ENCODE measurements at regions not wholly inside any gene's neighbourhood (a gene's known extent, or its start where the extent isn't known, plus 50 kb on each side); places are given as distances from the start of the nearest gene placed in this dataset.

DNA sequence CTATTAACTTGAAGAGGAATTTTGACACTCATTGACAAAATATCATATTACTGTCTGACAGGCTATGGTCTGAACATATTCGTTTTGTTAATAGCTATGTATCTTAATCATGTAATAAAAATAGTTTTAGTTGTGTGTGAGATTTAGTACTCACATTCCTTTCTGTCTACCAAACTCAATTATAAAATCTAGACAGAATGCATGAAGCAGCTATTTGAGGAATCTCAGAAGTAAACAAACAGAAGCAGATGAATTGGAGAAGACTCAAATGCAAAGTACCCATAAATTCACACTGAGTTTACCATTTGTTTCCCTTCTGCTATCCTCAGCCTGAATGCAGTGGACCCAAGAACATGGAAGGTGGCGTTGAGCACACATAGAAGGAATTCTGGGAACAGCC lies 841.6 kb upstream of the AADAT start:
- Mint-ChIP-seq H3K4me1 (peaks cover 8% of the 10 kb centered on the region; the same call in 1 of the 2 replicates), H3K27ac (no peak overlapping the region), H3K27me3 (ENCODE audit: low read depth) (no peaks in the 10 kb centered on the region), H3K4me3 (no peak overlapping the region), H3K9me3 (no peaks in the 10 kb centered on the region), H3K36me3 (no peaks in the 10 kb centered on the region)
- TF ChIP-seq SMAD3 (CRISPR knock-in tag; IDR thresholded peaks at IDR 0.05; ENCODE audit: borderline replicate concordance) (no peak), GTF2I (CRISPR knock-in tag; conservative IDR thresholded peaks at IDR 0.05) (no peak), NFYB (CRISPR knock-in tag; conservative IDR thresholded peaks at IDR 0.05; ENCODE audit: low read depth) (no peak), ZNF232 (CRISPR knock-in tag; IDR thresholded peaks at IDR 0.05) (no peak), RELA (CRISPR knock-in tag; IDR thresholded peaks at IDR 0.05; ENCODE audit: borderline replicate concordance) (no peak), PRRX2 (CRISPR knock-in tag; IDR thresholded peaks at IDR 0.05) (no peak)
- TF ChIP-seq, protein P1, sequence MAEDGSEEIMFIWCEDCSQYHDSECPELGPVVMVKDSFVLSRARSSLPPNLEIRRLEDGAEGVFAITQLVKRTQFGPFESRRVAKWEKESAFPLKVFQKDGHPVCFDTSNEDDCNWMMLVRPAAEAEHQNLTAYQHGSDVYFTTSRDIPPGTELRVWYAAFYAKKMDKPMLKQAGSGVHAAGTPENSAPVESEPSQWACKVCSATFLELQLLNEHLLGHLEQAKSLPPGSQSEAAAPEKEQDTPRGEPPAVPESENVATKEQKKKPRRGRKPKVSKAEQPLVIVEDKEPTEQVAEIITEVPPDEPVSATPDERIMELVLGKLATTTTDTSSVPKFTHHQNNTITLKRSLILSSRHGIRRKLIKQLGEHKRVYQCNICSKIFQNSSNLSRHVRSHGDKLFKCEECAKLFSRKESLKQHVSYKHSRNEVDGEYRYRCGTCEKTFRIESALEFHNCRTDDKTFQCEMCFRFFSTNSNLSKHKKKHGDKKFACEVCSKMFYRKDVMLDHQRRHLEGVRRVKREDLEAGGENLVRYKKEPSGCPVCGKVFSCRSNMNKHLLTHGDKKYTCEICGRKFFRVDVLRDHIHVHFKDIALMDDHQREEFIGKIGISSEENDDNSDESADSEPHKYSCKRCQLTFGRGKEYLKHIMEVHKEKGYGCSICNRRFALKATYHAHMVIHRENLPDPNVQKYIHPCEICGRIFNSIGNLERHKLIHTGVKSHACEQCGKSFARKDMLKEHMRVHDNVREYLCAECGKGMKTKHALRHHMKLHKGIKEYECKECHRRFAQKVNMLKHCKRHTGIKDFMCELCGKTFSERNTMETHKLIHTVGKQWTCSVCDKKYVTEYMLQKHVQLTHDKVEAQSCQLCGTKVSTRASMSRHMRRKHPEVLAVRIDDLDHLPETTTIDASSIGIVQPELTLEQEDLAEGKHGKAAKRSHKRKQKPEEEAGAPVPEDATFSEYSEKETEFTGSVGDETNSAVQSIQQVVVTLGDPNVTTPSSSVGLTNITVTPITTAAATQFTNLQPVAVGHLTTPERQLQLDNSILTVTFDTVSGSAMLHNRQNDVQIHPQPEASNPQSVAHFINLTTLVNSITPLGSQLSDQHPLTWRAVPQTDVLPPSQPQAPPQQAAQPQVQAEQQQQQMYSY (CRISPR knock-in tag; IDR thresholded peaks at IDR 0.05): no peak
- ChIA-PET CTCF (no interaction called here), POLR2A (no interaction called here)
- DNase-seq (ENCODE audit: low spot score): no peak
- ATAC-seq: no peak

DNA sequence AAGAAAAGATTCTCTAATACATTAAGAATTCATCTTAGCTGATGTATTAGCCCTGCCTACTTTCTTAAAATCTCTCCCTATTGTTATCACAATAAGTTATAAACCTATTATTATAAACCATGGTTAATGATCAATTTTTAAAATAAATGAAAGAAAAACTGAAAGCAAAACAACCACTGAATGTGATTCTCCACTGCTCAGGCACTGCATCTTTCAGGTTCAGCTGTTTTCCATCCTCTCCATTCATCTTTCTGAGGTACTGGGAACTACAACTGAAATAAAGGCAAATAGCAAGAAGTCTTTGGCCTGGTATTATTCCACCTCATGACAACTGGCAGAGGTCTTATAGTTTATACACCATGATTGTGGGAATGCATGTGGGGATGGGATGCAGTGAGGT lies 798.9 kb upstream of the AADAT start:
- DNase-seq (ENCODE audit: low spot score) (no peak), ATAC-seq (no peak)
- CTCF ChIA-PET: interaction anchor here (1.3 kb wide), 1 partner anchor 35 kb away, joined by 3 read pairs; no protein-coding TSS in a partner anchor
- Mint-ChIP-seq H3K36me3 (peaks cover 19% of the 10 kb centered on the region), H3K9me3 (peaks cover 16% of the 10 kb centered on the region), H3K27ac (no peak overlapping the region), H3K4me3 (no peak overlapping the region), H3K27me3 (ENCODE audit: low read depth) (no peaks in the 10 kb centered on the region), H3K4me1 (peaks cover 28% of the 10 kb centered on the region)
- POLR2A ChIA-PET: no interaction called here
- TF ChIP-seq TEAD1 (CRISPR knock-in tag; IDR thresholded peaks at IDR 0.05) (no peak), GABPB1 (CRISPR knock-in tag; IDR thresholded peaks at IDR 0.05) (no peak), ELF4 (CRISPR knock-in tag; IDR thresholded peaks at IDR 0.05; ENCODE audit: low read depth) (no peak), ZNF423 (CRISPR knock-in tag; IDR thresholded peaks at IDR 0.05) (no peak), CBFB (CRISPR knock-in tag; IDR thresholded peaks at IDR 0.05; ENCODE audit: low read depth) (no peak), FOXP1 (CRISPR knock-in tag; IDR thresholded peaks at IDR 0.05; ENCODE audit: borderline replicate concordance) (no peak), TP53 (CRISPR knock-in tag; IDR thresholded peaks at IDR 0.05) (no peak), CREB1 (CRISPR knock-in tag; IDR thresholded peaks at IDR 0.05) (no peak), GTF2I (CRISPR knock-in tag; conservative IDR thresholded peaks at IDR 0.05) (no peak), JAZF1 (CRISPR knock-in tag; IDR thresholded peaks at IDR 0.05) (no peak), SMAD3 (CRISPR knock-in tag; IDR thresholded peaks at IDR 0.05; ENCODE audit: borderline replicate concordance) (no peak)
- TF ChIP-seq, protein P2, sequence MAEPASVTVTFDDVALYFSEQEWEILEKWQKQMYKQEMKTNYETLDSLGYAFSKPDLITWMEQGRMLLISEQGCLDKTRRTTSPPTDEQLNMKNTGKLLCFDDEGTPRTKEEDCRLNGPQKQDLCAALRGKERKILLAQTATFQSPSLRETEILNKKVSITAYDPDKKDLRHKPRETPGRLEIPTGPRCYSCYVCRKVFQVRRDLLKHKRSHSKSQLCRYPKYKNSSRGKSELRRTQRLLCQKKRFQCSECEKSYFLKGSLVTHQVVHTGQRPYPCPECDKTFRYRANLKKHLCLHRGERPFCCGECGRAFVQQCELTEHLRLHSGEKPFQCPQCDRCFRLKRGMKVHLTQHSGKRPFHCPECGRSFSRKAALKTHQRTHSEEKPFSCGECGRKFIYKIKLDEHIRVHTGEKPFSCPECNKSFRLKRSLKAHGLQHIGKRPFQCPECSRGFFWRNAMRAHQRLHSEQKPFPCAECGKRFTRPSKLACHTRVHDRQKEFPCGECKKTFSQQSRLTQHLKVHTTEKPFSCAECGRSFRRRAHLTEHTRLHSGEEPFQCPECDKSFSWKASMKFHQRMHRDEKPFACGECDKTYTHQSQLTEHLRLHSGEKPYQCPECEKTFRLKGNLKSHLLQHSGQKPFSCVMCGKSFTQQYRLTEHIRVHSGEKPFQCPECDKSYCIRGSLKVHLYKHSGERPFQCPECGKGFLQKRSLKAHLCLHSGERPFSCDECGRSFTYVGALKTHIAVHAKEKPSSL (CRISPR knock-in tag; conservative IDR thresholded peaks at IDR 0.05): no peak
- TF ChIP-seq, protein P3, sequence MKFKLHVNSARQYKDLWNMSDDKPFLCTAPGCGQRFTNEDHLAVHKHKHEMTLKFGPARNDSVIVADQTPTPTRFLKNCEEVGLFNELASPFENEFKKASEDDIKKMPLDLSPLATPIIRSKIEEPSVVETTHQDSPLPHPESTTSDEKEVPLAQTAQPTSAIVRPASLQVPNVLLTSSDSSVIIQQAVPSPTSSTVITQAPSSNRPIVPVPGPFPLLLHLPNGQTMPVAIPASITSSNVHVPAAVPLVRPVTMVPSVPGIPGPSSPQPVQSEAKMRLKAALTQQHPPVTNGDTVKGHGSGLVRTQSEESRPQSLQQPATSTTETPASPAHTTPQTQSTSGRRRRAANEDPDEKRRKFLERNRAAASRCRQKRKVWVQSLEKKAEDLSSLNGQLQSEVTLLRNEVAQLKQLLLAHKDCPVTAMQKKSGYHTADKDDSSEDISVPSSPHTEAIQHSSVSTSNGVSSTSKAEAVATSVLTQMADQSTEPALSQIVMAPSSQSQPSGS (CRISPR knock-in tag; IDR thresholded peaks at IDR 0.05; ENCODE audit: borderline replicate concordance, low read depth): no peak
- TF ChIP-seq, protein P4, sequence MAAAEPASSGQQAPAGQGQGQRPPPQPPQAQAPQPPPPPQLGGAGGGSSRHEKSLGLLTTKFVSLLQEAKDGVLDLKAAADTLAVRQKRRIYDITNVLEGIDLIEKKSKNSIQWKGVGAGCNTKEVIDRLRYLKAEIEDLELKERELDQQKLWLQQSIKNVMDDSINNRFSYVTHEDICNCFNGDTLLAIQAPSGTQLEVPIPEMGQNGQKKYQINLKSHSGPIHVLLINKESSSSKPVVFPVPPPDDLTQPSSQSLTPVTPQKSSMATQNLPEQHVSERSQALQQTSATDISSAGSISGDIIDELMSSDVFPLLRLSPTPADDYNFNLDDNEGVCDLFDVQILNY (CRISPR knock-in tag; IDR thresholded peaks at IDR 0.05): no peak
- TF ChIP-seq, protein P5, sequence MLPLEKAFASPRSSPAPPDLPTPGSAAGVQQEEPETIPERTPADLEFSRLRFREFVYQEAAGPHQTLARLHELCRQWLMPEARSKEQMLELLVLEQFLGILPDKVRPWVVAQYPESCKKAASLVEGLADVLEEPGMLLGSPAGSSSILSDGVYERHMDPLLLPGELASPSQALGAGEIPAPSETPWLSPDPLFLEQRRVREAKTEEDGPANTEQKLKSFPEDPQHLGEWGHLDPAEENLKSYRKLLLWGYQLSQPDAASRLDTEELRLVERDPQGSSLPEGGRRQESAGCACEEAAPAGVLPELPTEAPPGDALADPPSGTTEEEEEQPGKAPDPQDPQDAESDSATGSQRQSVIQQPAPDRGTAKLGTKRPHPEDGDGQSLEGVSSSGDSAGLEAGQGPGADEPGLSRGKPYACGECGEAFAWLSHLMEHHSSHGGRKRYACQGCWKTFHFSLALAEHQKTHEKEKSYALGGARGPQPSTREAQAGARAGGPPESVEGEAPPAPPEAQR (CRISPR knock-in tag; IDR thresholded peaks at IDR 0.05): no peak
- TF ChIP-seq, protein P6, sequence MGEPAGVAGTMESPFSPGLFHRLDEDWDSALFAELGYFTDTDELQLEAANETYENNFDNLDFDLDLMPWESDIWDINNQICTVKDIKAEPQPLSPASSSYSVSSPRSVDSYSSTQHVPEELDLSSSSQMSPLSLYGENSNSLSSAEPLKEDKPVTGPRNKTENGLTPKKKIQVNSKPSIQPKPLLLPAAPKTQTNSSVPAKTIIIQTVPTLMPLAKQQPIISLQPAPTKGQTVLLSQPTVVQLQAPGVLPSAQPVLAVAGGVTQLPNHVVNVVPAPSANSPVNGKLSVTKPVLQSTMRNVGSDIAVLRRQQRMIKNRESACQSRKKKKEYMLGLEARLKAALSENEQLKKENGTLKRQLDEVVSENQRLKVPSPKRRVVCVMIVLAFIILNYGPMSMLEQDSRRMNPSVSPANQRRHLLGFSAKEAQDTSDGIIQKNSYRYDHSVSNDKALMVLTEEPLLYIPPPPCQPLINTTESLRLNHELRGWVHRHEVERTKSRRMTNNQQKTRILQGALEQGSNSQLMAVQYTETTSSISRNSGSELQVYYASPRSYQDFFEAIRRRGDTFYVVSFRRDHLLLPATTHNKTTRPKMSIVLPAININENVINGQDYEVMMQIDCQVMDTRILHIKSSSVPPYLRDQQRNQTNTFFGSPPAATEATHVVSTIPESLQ (CRISPR knock-in tag; IDR thresholded peaks at IDR 0.05): no peak
- TF ChIP-seq, protein P7, sequence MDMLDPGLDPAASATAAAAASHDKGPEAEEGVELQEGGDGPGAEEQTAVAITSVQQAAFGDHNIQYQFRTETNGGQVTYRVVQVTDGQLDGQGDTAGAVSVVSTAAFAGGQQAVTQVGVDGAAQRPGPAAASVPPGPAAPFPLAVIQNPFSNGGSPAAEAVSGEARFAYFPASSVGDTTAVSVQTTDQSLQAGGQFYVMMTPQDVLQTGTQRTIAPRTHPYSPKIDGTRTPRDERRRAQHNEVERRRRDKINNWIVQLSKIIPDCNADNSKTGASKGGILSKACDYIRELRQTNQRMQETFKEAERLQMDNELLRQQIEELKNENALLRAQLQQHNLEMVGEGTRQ (CRISPR knock-in tag; IDR thresholded peaks at IDR 0.05): no peak
- TF ChIP-seq, protein P8, sequence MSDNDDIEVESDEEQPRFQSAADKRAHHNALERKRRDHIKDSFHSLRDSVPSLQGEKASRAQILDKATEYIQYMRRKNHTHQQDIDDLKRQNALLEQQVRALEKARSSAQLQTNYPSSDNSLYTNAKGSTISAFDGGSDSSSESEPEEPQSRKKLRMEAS (CRISPR knock-in tag; IDR thresholded peaks at IDR 0.05): no peak
